IMR-90 (cell line): ENCODE measurements at regions not wholly inside any gene's neighbourhood (a gene's known extent, or its start where the extent isn't known, plus 50 kb on each side); places are given as distances from the start of the nearest gene placed in this dataset.

Experiments
- ATAC-seq: fragments of 200-7000 bp; cut with Tn5 transposase; 2 replicates; pipeline ENCODE4 v1.9.1; 2020; ENCODE audit warnings: low read depth, mild to moderate bottlenecking, moderate library complexity
- BruUV-seq: library from RNA; stranded (reverse); fragments of 400-500 nt; replicated peaks from 2 replicates; lab custom pipeline; 2021; lab: Mats Ljungman, UMichigan
- CTCF ChIA-PET: fragments of 300-600 bp; formaldehyde crosslinking; extraction: SDS; loops from one replicate; lab custom pipeline; 2021; ENCODE audit warnings: antibody characterized with exemption; lab: Yijun Ruan, JAX
- POLR2A ChIA-PET: fragments of 300-600 bp; sonication (Branson Sonifier 250); formaldehyde crosslinking; loops from one replicate; lab custom pipeline; 2022; ENCODE audit warnings: antibody characterized with exemption; ENCODE audit not compliant: unreplicated experiment; lab: Charles Lee
- DNase-seq: peaks from one replicate; pipeline ENCODE4 v3.0.0; 2013
- H2AFZ ChIP-seq: replicated peaks from 2 replicates; pipeline ENCODE3; 2013; ENCODE audit warnings: low read length, mild to moderate bottlenecking; ENCODE audit not compliant: poor library complexity
- H2AK5ac ChIP-seq: 2 replicates; pipeline ENCODE4 v1.6.1; 2013; ENCODE audit warnings: low read depth, low read length, inconsistent platforms
- H2AK9ac ChIP-seq: replicated peaks from 2 replicates; pipeline ENCODE3; 2013; ENCODE audit warnings: mild to moderate bottlenecking, low read depth, low read length, moderate library complexity; ENCODE audit not compliant: poor library complexity
- H2BK120ac ChIP-seq: 2 replicates; pipeline ENCODE4 v1.6.1; 2013; ENCODE audit warnings: low read depth, low read length, inconsistent platforms
- H2BK15ac ChIP-seq: 3 replicates; pipeline ENCODE4 v1.6.1; 2013; ENCODE audit warnings: low read depth, low read length, inconsistent platforms
- H2BK20ac ChIP-seq: 2 replicates; pipeline ENCODE4 v1.6.1; 2013; ENCODE audit warnings: low read depth, mild to moderate bottlenecking, inconsistent platforms, low read length, moderate library complexity
- H2BK5ac ChIP-seq: 2 replicates; pipeline ENCODE4 v1.6.1; 2013; ENCODE audit warnings: mild to moderate bottlenecking, low read depth, low read length, inconsistent platforms; ENCODE audit not compliant: poor library complexity, severe bottlenecking
- H3K14ac ChIP-seq: replicated peaks from 2 replicates; pipeline ENCODE4 v1.6.1; 2013; ENCODE audit warnings: low read depth, low read length, inconsistent platforms
- H3K18ac ChIP-seq: 2 replicates; pipeline ENCODE4 v1.6.1; 2013; ENCODE audit warnings: low read depth, low read length, control low read depth
- H3K23ac ChIP-seq: 2 replicates; pipeline ENCODE4 v1.6.1; 2013; ENCODE audit warnings: low read depth, low read length, inconsistent platforms
- H3K27ac ChIP-seq: 2 replicates; pipeline ENCODE4 v1.5.1; 2013; ENCODE audit warnings: mild to moderate bottlenecking, control low read depth, low read length; ENCODE audit not compliant: insufficient read depth
- H3K27me3 ChIP-seq: 2 replicates; pipeline ENCODE4 v1.6.1; 2013; ENCODE audit warnings: low read length; ENCODE audit not compliant: control insufficient read depth, insufficient read depth
- H3K36me3 ChIP-seq: 2 replicates; pipeline ENCODE4 v1.6.1; 2013; ENCODE audit warnings: low read length, mixed read lengths; ENCODE audit not compliant: control insufficient read depth, insufficient read depth
- H3K4ac ChIP-seq: 2 replicates; pipeline ENCODE4 v1.6.1; 2013; ENCODE audit warnings: low read depth, low read length, inconsistent platforms
- H3K4me1 ChIP-seq: 2 replicates; pipeline ENCODE4 v1.6.1; 2013; ENCODE audit warnings: low read length, mixed read lengths; ENCODE audit not compliant: control insufficient read depth, insufficient read depth
- H3K4me2 ChIP-seq: 2 replicates; pipeline ENCODE4 v1.6.1; 2013; ENCODE audit warnings: low read depth, mild to moderate bottlenecking, control low read depth, low read length, moderate library complexity
- H3K4me3 ChIP-seq: 2 replicates; pipeline ENCODE4 v1.5.1; 2013; ENCODE audit warnings: low read depth, mild to moderate bottlenecking, control low read depth, low read length, moderate library complexity; ENCODE audit not compliant: insufficient read depth
- H3K56ac ChIP-seq: 2 replicates; pipeline ENCODE4 v1.6.1; 2013; ENCODE audit warnings: low read length, inconsistent platforms; ENCODE audit not compliant: insufficient read depth; ENCODE audit errors: extremely low read depth
- H3K79me1 ChIP-seq, 2 experiments: 2 replicates each; pipeline ENCODE4 v1.6.1; 2013; ENCODE audit warnings: low read length in 2 of 2, inconsistent platforms in 1 of 2, low read depth in 1 of 2
- H3K9ac ChIP-seq: 2 replicates; pipeline ENCODE4 v1.6.1; 2013; ENCODE audit warnings: low read depth, low read length, control low read depth
- H3K9me1 ChIP-seq: 2 replicates; pipeline ENCODE4 v1.6.1; 2013; ENCODE audit warnings: low read length, inconsistent platforms; ENCODE audit not compliant: insufficient read depth
- H3K9me3 ChIP-seq: 2 replicates; pipeline ENCODE4 v1.6.1; 2013; ENCODE audit warnings: low read length; ENCODE audit not compliant: control insufficient read depth, insufficient read depth
- H4K20me1 ChIP-seq: 2 replicates; pipeline ENCODE4 v1.6.1; 2013; ENCODE audit warnings: low read length, inconsistent platforms; ENCODE audit not compliant: insufficient read depth
- H4K5ac ChIP-seq: 2 replicates; pipeline ENCODE4 v1.6.1; 2013; ENCODE audit warnings: mild to moderate bottlenecking, low read depth, low read length, control low read depth
- H4K8ac ChIP-seq, 2 experiments: 2 replicates each; pipeline ENCODE4 v1.6.1; 2013; ENCODE audit warnings: low read depth in 2 of 2, low read length in 2 of 2, control low read depth in 1 of 2, inconsistent platforms in 1 of 2
- H4K91ac ChIP-seq: 2 replicates; pipeline ENCODE4 v1.6.1; 2013; ENCODE audit warnings: low read depth, low read length, inconsistent platforms; ENCODE audit not compliant: insufficient read depth
- CHD1 ChIP-seq: IDR thresholded peaks from 2 replicates; pipeline ENCODE4 v1.6.1; 2012; ENCODE audit warnings: low read depth, low read length, improper control_type of control experiment
- MAFK ChIP-seq: IDR thresholded peaks from 2 replicates; pipeline ENCODE4 v1.6.1; 2012; ENCODE audit warnings: low read depth, low read length, improper control_type of control experiment
- MAZ ChIP-seq: IDR thresholded peaks from 2 replicates; pipeline ENCODE4 v1.6.1; 2012; ENCODE audit warnings: low read depth, mild to moderate bottlenecking, low read length, improper control_type of control experiment, moderate library complexity, borderline replicate concordance
- MXI1 ChIP-seq: IDR thresholded peaks from 2 replicates; pipeline ENCODE4 v1.6.1; 2012; ENCODE audit warnings: low read depth, mild to moderate bottlenecking, low read length, moderate library complexity, borderline replicate concordance
- NFE2L2 ChIP-seq: fragments of 150-350 bp; IDR thresholded peaks from 2 replicates; pipeline ENCODE4 v1.6.1; 2016; ENCODE audit warnings: low read depth, mild to moderate bottlenecking, low read length
- RAD21 ChIP-seq: IDR thresholded peaks from 2 replicates; pipeline ENCODE4 v1.6.1; 2012; ENCODE audit warnings: low read length, improper control_type of control experiment
- RCOR1 ChIP-seq: IDR thresholded peaks from 2 replicates; pipeline ENCODE4 v1.6.1; 2012; ENCODE audit warnings: mild to moderate bottlenecking, low read length, improper control_type of control experiment; ENCODE audit not compliant: insufficient replicate concordance
- RFX5 ChIP-seq: IDR thresholded peaks from 2 replicates; pipeline ENCODE4 v1.8.0; 2012; ENCODE audit warnings: low read depth, mild to moderate bottlenecking, low read length, moderate library complexity
- SMC3 ChIP-seq: fragments of 150-350 bp; IDR thresholded peaks from 2 replicates; pipeline ENCODE4 v1.6.1; 2016; ENCODE audit warnings: low read depth, mild to moderate bottlenecking, antibody characterized with exemption, low read length, moderate library complexity
- WGBS, 2 experiments: methylation state at CpG; one replicate each; pipeline versions ENCODE4 v1.1.5 to v1.1.7; 2013; ENCODE audit warnings: missing lambda C conversion rate in 2 of 2; ENCODE audit not compliant: insufficient read length in 1 of 2; ENCODE audit errors: extremely low coverage in 2 of 2; 5-methylcytosine and 5-hydroxymethylcytosine counted together
- dilution Hi-C: fragments of 300-500 bp; cut with HindIII; formaldehyde crosslinking; loops from one replicate; pipeline ENCODE4 v1.14.3; 2018; ENCODE audit warnings: low sequenced_read_pairs; ENCODE audit not compliant: unreplicated experiment
- in situ Hi-C: fragments of 300-500 bp; cut with MboI; formaldehyde crosslinking; loops from 3 replicates; pipeline ENCODE4 v1.14.3; 2019; ENCODE audit warnings: low sequenced_read_pairs, inconsistent platforms, mixed read lengths
- intact Hi-C: fragments of 100-400 bp; cut with micrococcal nuclease; formaldehyde crosslinking; loops from 2 replicates; pipeline ENCODE4 v1.10.0; 2022
- TF ChIP-seq, protein P1 (sequence below): fragments of 150-350 bp; IDR thresholded peaks from 2 replicates; pipeline ENCODE4 v1.6.1; 2017; ENCODE audit warnings: mild to moderate bottlenecking, antibody characterized with exemption, low read length, low read depth
- TF ChIP-seq, protein P2 (sequence below): fragments of 150-350 bp; IDR thresholded peaks from 2 replicates; pipeline ENCODE4 v1.6.1; 2016; ENCODE audit warnings: low read depth, mild to moderate bottlenecking, low read length, moderate library complexity, borderline replicate concordance

DNA sequence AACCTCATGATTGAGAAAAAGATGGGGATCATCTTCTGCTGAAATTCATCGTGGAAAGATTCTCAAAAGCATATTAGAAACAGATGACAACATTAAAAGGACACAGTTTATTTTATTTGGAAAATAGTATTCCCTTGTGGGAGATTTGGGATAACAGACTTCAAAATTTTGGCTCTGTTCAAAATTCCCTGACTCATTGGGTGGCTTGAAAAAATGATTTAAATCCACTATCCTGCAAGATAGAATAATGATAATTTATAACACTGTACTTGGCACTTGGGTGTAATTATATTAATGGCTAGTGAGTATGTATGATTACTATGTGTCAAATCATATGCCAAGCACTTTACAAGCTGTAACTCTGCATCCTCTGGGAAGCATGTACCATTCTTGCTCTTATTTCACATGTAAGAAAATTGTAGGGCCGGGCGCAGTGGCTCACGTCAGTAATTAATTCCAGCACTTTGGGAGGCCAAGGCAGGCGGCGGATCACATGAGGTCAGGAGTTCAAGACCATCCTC lies 128.8 kb downstream of the LMNTD1 start:
- H3K56ac ChIP-seq, result no peak overlapping the region
- no peak overlapping the region for H3K4me2 ChIP-seq
- H3K18ac ChIP-seq, result no peak overlapping the region
- dilution Hi-C loops (no loop called here), in situ Hi-C loops (no loop called here), intact Hi-C loops (no loop called here)
- no peak overlapping the region for H4K5ac ChIP-seq
- H3K4me1 ChIP-seq, result peaks cover 4% of the 10 kb centered on the region; the same call in 1 of the 2 replicates
- no peak for ATAC-seq
- H2AFZ ChIP-seq, result no peak overlapping the region
- H3K9me3 ChIP-seq, result no peaks in the 10 kb centered on the region
- no peak overlapping the region for H2AK9ac ChIP-seq
- H2BK20ac ChIP-seq, result no peak overlapping the region
- no peak overlapping the region for H3K27ac ChIP-seq
- no peak overlapping the region for H3K14ac ChIP-seq
- H3K36me3 ChIP-seq, result no peaks in the 10 kb centered on the region
- no peak overlapping the region for H3K4me3 ChIP-seq
- WGBS, 2 experiments, result no CpG with 5 or more reads among the region's 6 CpGs
- H3K9ac ChIP-seq, result no peak overlapping the region
- BruUV-seq, result no TSS peak
- H3K27me3 ChIP-seq, result no peaks in the 10 kb centered on the region
- ChIA-PET CTCF (interaction anchor here (0.7 kb wide), 1 partner anchor 89 kb away, joined by 3 read pairs; no protein-coding TSS in a partner anchor), POLR2A (no interaction called here)
- H3K4ac ChIP-seq, result no peak overlapping the region
- H3K23ac ChIP-seq, result no peak overlapping the region
- no peak overlapping the region for H2BK5ac ChIP-seq
- no peaks in the 10 kb centered on the region for H4K20me1 ChIP-seq
- no peak for DNase-seq
- H4K91ac ChIP-seq, result no peak overlapping the region
- no peak overlapping the region for H2AK5ac ChIP-seq
- H2BK120ac ChIP-seq, result no peak overlapping the region
- TF ChIP-seq RAD21, result no peak
- no peak for TF ChIP-seq SMC3
- no peak for TF ChIP-seq MAZ
- TF ChIP-seq, protein P1, sequence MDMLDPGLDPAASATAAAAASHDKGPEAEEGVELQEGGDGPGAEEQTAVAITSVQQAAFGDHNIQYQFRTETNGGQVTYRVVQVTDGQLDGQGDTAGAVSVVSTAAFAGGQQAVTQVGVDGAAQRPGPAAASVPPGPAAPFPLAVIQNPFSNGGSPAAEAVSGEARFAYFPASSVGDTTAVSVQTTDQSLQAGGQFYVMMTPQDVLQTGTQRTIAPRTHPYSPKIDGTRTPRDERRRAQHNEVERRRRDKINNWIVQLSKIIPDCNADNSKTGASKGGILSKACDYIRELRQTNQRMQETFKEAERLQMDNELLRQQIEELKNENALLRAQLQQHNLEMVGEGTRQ, result no peak
- no peak for TF ChIP-seq RFX5
- TF ChIP-seq, protein P2, sequence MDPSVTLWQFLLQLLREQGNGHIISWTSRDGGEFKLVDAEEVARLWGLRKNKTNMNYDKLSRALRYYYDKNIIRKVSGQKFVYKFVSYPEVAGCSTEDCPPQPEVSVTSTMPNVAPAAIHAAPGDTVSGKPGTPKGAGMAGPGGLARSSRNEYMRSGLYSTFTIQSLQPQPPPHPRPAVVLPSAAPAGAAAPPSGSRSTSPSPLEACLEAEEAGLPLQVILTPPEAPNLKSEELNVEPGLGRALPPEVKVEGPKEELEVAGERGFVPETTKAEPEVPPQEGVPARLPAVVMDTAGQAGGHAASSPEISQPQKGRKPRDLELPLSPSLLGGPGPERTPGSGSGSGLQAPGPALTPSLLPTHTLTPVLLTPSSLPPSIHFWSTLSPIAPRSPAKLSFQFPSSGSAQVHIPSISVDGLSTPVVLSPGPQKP, result no peak
- TF ChIP-seq CHD1, result no peak
- TF ChIP-seq MXI1, result no peak
- TF ChIP-seq NFE2L2, result no peak
- no peak for TF ChIP-seq MAFK
- no peak for TF ChIP-seq RCOR1
- no peak overlapping the region for H4K8ac ChIP-seq
- peaks cover 2% of the 10 kb centered on the region; the same call in 1 of the 2 replicates for H3K9me1 ChIP-seq
- H2BK15ac ChIP-seq, result no peak overlapping the region
- H3K79me1 ChIP-seq, result no peaks in the 10 kb centered on the region
